Psoas muscle (tissue), 7 donors: ENCODE measurements at regions not wholly inside any gene's neighbourhood (a gene's known extent, or its start where the extent isn't known, plus 50 kb on each side); places are given as distances from the start of the nearest gene placed in this dataset.

ENCODE experiments used
- ATAC-seq, 4 donors: fragments of 200-7000 bp; cut with Tn5 transposase; one replicate each; pipeline ENCODE4 v1.9.1; 2020; ENCODE audit warnings: moderate library complexity in 3 of 4, mild to moderate bottlenecking in 2 of 4
- DNase-seq, 2 donors: peaks; one replicate each; pipeline ENCODE4 v3.0.0-alpha.2; 2020
- H3K27ac ChIP-seq: fragments of 200-600 bp; one replicate; pipeline ENCODE4 v1.8.0; 2022
- H3K27me3 ChIP-seq, 3 donors: fragments of 200-600 bp in 1 of 3; one replicate each; pipeline versions ENCODE4 v1.6.1 to v1.8.0; 2013 to 2022; ENCODE audit warnings: low read length in 2 of 3, mild to moderate bottlenecking in 2 of 3, moderate library complexity in 1 of 3; ENCODE audit not compliant: insufficient read depth in 3 of 3
- H3K36me3 ChIP-seq, 2 donors: fragments of 200-600 bp in 1 of 2; one replicate each; pipeline versions ENCODE4 v1.6.1 to v1.8.0; 2013 to 2022; ENCODE audit warnings: low read depth in 1 of 2, mild to moderate bottlenecking in 1 of 2, moderate library complexity in 1 of 2; ENCODE audit not compliant: insufficient read depth in 1 of 2
- H3K4me1 ChIP-seq: fragments of 200-600 bp; one replicate; pipeline ENCODE4 v1.8.0; 2022
- H3K4me3 ChIP-seq: fragments of 200-600 bp; one replicate; pipeline ENCODE4 v1.8.0; 2022; ENCODE audit warnings: mild to moderate bottlenecking
- H3K9me3 ChIP-seq: fragments of 200-600 bp; one replicate; pipeline ENCODE4 v1.8.0; 2022
- CTCF ChIP-seq: fragments of 200-600 bp; IDR thresholded peaks from one replicate; pipeline ENCODE4 v1.8.0; 2022; ENCODE audit warnings: antibody characterized with exemption
- WGBS, 3 donors: extraction: QIAGEN DNeasy Blood & Tissue Kit; methylation state at CpG; one replicate each; pipeline versions ENCODE4 v1.1.6 to v1.1.7; 2013; 5-methylcytosine and 5-hydroxymethylcytosine counted together
- intact Hi-C, 2 donors: fragments of 100-400 bp; cut with DNase I; formaldehyde crosslinking; loops; one replicate each; pipeline versions ENCODE4 v1.11.0 to v1.14.2; 2022
- donor health status: healthy with polysubstance abuse.
- donor health status: DM: no; HTN: no; CAD: no; lungs with moderate emphysema.
- donor health status: Bipolar disorder and iron deficiency.
- donor health status: healthy.
- donor health status: DM: yes; HTN: yes; CAD: no.
- donor health status: DM: no; HTN: no; CAD: no.
- donor health status: DM: yes; HTN: yes; CAD: no.

DNA sequence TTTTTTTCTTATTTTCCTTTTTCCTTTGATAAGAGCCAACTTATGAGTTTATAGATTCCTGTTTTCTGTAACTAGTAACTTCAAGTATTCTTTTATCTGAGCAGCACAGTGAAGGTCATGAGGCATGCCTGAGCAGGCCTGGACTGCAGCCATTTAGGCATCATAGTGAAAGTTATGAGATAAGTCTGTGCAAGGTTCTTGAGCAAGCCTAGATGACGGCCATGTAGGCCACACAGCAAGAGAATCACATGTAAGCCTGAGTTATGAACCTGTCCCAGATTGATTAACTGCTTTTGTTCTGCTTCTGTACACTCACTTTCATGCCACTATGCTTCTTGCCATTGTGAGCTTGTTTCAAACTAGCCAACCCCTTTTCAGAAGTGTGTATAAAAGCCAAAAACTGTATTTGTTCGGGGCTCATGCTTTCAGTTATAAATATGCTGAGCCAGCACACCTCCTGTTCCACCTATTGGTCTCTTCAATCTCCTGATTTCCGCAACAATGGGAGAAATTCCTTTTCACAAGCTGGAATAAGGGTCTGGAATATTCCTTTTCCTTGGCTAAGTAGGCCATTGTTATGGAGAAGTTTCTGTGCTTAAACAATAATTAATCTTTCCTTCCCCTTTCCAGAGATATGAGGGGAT, 745.7 kb downstream of the FAM181B start:
- H3K4me1 ChIP-seq, result no peaks in the 10 kb centered on the region
- intact Hi-C loops, result no loop called here
- TF ChIP-seq CTCF, result no peak
- H3K9me3 ChIP-seq, result no peaks in the 10 kb centered on the region
- no peak overlapping the region for H3K4me3 ChIP-seq
- 60 to 64% (median 63%) methylated on average over 3 of the region's 3 CpGs for WGBS, 3 donors
- no peak overlapping the region for H3K27ac ChIP-seq
- H3K27me3 ChIP-seq, result no peaks in the 10 kb centered on the region
- ATAC-seq (no peak), DNase-seq (no peak)
- no peaks in the 10 kb centered on the region for H3K36me3 ChIP-seq

- intact Hi-C loops, result no loop called here
- Histone ChIP-seq H3K4me3 (no peak overlapping the region), H3K9me3 (no peaks in the 10 kb centered on the region), H3K36me3 (no peaks in the 10 kb centered on the region), H3K4me1 (no peaks in the 10 kb centered on the region), H3K27me3 (no peaks in the 10 kb centered on the region), H3K27ac (no peak overlapping the region)
- DNase-seq (no peak), ATAC-seq (no peak)
- TF ChIP-seq CTCF, result no peak
- 84 to 89% (median 87%) methylated on average over 27 to 31 of the region's 31 CpGs for WGBS, 3 donors
Observed at GRCh38 chr11:81986556-81987161, 747.0 kb downstream of the FAM181B start.

- intact Hi-C loops, result no loop called here
- H3K9me3 ChIP-seq, result no peaks in the 10 kb centered on the region
- no peak overlapping the region for H3K4me3 ChIP-seq
- H3K27ac ChIP-seq, result no peak overlapping the region
- WGBS, 3 donors, result 81 to 92% (median 87%) methylated on average over 1 of the region's 1 CpG
- no peaks in the 10 kb centered on the region for H3K27me3 ChIP-seq
- no peak for DNase-seq
- ATAC-seq, result no peak
- H3K4me1 ChIP-seq, result no peaks in the 10 kb centered on the region
- no peaks in the 10 kb centered on the region for H3K36me3 ChIP-seq
- TF ChIP-seq CTCF, result no peak
Observed at GRCh38 chr11:81979448-81979847, 754.2 kb downstream of the FAM181B start.

DNA sequence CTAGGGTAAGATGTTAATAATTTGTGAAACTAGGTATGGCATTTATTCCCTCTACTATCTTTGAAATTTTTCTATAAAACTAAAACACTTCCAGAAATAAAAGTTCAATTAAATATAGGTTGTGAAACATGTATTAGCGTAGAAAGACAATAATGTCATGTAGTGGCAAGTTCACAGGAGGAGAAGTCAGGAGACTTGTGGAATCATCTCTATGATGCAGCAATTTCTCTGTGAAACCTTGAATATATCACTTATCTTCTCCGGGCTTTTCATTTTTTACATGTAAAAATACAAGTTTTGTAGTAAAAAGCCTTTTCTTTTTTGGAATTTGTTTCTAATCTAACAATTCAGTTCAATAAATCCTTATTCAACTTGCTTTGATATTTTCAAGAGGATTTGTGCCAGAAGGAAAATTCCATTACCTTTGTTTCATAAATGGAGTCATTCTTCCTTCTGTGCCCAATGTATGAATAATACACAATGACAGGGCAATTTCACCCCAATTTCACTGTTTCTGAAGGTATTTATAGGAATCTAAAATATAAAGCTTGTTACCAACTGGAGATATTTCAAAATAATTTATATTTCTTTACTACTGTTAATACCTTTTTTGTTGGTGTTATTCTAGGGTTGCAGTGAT, 758.3 kb downstream of the FAM181B start:
- H3K4me1 ChIP-seq, result no peaks in the 10 kb centered on the region
- no peak overlapping the region for H3K4me3 ChIP-seq
- no peak overlapping the region for H3K27ac ChIP-seq
- 85 to 88% (median 87%) methylated on average over 2 of the region's 2 CpGs for WGBS, 3 donors
- intact Hi-C loops, result no loop called here
- H3K36me3 ChIP-seq, result no peaks in the 10 kb centered on the region
- no peaks in the 10 kb centered on the region for H3K27me3 ChIP-seq
- H3K9me3 ChIP-seq, result no peaks in the 10 kb centered on the region
- no peak for DNase-seq
- TF ChIP-seq CTCF, result no peak
- ATAC-seq, result no peak
